ENCODE measurements at regions not wholly inside any gene's neighbourhood (a gene's known extent, or its start where the extent isn't known, plus 50 kb on each side); places are given as distances from the start of the nearest gene placed in this dataset.

DNA sequence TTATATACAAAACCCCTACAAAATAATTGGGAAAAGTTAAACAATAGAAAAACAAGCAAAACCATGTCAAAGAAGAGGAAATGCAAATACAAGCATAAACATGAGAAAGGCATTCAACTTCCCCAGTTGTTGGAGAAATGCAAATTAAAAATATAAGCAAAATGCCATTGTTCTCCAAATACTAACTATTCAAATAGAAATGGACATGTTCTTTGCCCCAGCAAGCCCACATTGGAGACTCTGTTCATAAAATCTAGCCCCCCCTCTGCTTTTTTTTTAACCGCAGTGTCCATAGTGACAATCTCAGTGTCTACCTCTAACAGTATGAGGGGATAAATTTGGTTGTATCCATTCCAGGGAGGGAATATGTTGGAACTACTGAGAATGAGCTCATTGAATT is 59.7 kb upstream of the LCTL start:
- H3K4me1 ChIP-seq (ENCODE audit: control insufficient read depth in 1 of 2, insufficient read depth in 2 of 2, low read length in 2 of 2): no peaks in the 10 kb centered on the region
- no peaks in the 10 kb centered on the region for H3K9me2 ChIP-seq (ENCODE audit: insufficient read depth)
- no peak overlapping the region for H3K9ac ChIP-seq (ENCODE audit: low read length)
- H3K9me3 ChIP-seq (ENCODE audit: control insufficient read depth in 1 of 2, insufficient read depth in 1 of 2, low read depth in 1 of 2, low read length in 2 of 2): no peaks in the 10 kb centered on the region
- no peaks in the 10 kb centered on the region for H4K20me1 ChIP-seq (ENCODE audit: insufficient read depth)
- no peak for ATAC-seq
- H3K36me3 ChIP-seq (ENCODE audit: control insufficient read depth in 1 of 2, insufficient read depth in 2 of 2, low read length in 2 of 2): no peaks in the 10 kb centered on the region
- H3K4me2 ChIP-seq (ENCODE audit: low read length): no peak overlapping the region
- H3K27me3 ChIP-seq (ENCODE audit: insufficient read depth, low read length): no peaks in the 10 kb centered on the region
- TF ChIP-seq ZNF274 (IDR thresholded peaks at IDR 0.05; ENCODE audit: low read depth, low read length) (no peak), EGR1 (IDR thresholded peaks at IDR 0.05; ENCODE audit: low read depth) (no peak), TCF7L2 (IDR thresholded peaks at IDR 0.05; ENCODE audit: borderline replicate concordance, extremely low read depth, insufficient read depth, insufficient read length) (no peak), SIN3A (IDR thresholded peaks at IDR 0.05; ENCODE audit: low read depth) (no peak), YY1 (IDR thresholded peaks at IDR 0.05; ENCODE audit: extremely low read depth, insufficient replicate concordance, low read depth, low read length) (no peak), POLR2A (IDR thresholded peaks at IDR 0.05; ENCODE audit: borderline replicate concordance, extremely low read depth, insufficient read depth, insufficient read length) (no peak), SP1 (IDR thresholded peaks at IDR 0.05; ENCODE audit: low read depth) (no peak), ELF1 (IDR thresholded peaks at IDR 0.05; ENCODE audit: borderline replicate concordance, low read depth) (no peak), RAD21 (IDR thresholded peaks at IDR 0.05; ENCODE audit: low read depth) (no peak), JUND (IDR thresholded peaks at IDR 0.05) (no peak), EZH2phosphoT487 (IDR thresholded peaks at IDR 0.05; ENCODE audit: borderline replicate concordance) (no peak)
- TF ChIP-seq, protein P1, sequence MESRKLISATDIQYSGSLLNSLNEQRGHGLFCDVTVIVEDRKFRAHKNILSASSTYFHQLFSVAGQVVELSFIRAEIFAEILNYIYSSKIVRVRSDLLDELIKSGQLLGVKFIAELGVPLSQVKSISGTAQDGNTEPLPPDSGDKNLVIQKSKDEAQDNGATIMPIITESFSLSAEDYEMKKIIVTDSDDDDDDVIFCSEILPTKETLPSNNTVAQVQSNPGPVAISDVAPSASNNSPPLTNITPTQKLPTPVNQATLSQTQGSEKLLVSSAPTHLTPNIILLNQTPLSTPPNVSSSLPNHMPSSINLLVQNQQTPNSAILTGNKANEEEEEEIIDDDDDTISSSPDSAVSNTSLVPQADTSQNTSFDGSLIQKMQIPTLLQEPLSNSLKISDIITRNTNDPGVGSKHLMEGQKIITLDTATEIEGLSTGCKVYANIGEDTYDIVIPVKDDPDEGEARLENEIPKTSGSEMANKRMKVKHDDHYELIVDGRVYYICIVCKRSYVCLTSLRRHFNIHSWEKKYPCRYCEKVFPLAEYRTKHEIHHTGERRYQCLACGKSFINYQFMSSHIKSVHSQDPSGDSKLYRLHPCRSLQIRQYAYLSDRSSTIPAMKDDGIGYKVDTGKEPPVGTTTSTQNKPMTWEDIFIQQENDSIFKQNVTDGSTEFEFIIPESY (IDR thresholded peaks at IDR 0.05; ENCODE audit: extremely low read depth, insufficient replicate concordance, low read length): no peak
- TF ChIP-seq, protein P2, sequence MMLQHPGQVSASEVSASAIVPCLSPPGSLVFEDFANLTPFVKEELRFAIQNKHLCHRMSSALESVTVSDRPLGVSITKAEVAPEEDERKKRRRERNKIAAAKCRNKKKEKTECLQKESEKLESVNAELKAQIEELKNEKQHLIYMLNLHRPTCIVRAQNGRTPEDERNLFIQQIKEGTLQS (IDR thresholded peaks at IDR 0.05): no peak
- RAD21 ChIA-PET (ENCODE audit: low non-redundant PET in 1 of 2, low total read pairs in 2 of 2, uncharacterized antibody in 2 of 2, unreplicated experiment in 2 of 2): no interaction called here
- no peak for DNase-seq (ENCODE audit: low read depth, low spot score)
- H3K4me3 ChIP-seq (replicated peaks in 1 of 2; ENCODE audit: low read depth in 1 of 2, low read length in 2 of 2): no peak overlapping the region
- H3K79me2 ChIP-seq (ENCODE audit: insufficient read depth, low read length): no peaks in the 10 kb centered on the region
- intact Hi-C loops (cut with micrococcal nuclease): no loop called here
- POLR2A ChIA-PET: no interaction called here
- BruUV-seq (replicated peaks): no TSS peak
- no peak overlapping the region for H3K27ac ChIP-seq (ENCODE audit: low read depth, low read length)
- H2AFZ ChIP-seq (ENCODE audit: low read depth, low read length, poor library complexity, severe bottlenecking): no peak overlapping the region
- CTCF ChIA-PET: no interaction called here
